Right ventricle myocardium inferior (tissue), 1 donor: ENCODE measurements at regions not wholly inside any gene's neighbourhood (a gene's known extent, or its start where the extent isn't known, plus 50 kb on each side); places are given as distances from the start of the nearest gene placed in this dataset.

Experiments used
- ATAC-seq: fragments of 200-7000 bp; cut with Tn5 transposase; one replicate; pipeline ENCODE4 v1.9.1; 2020; ENCODE audit warnings: mild to moderate bottlenecking, moderate library complexity
- DNase-seq: peaks from one replicate; pipeline ENCODE4 v3.0.0; 2021; ENCODE audit errors: missing footprints
- intact Hi-C: fragments of 100-400 bp; cut with DNase I; formaldehyde crosslinking; loops from one replicate; pipeline ENCODE4 v1.11.0; 2022
- donor health status: DM: no; HTN: yes; CAD: no; lungs with severe emphysema.

DNA sequence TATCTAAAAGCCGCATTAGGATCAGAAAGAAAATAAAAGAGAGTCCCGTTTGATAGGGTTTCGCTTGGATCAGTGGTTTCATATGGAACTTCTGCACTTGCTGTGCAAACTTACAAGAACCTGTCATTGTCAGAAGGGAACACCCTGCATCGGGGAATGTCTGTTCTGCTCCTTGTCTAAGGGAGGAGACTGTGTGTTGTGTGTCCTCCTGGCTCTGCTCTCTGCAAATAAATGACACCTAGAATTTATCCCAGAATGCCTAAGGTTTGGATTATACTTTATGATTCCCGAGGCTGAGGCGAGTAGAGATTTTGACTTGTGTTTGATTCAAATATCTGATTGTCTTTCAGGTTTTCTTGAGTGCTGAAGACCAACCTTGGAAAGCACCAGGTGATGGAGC, 785.1 kb downstream of the GALR1 start:
- ATAC-seq, result no peak
- intact Hi-C loops, result no loop called here
- DNase-seq, result no peak

DNA sequence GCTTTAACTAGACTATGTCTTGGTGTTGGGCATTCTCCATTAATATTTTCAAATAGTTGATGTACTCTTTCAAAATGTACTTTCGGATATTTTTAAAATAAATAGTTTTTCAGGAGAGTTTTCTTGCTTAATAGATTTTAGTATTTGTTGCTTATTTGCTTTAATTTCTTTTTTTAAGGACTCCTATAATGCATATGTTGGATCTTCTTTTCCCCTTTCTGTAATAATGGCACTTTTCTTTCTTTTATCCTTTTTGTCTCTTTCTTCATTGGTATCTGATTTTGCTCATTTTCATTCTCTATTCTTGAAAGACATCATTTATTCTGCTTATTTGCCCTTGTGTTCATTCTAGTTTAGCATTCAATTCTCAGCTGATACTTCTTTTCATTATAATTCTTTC, 791.6 kb downstream of the GALR1 start:
- DNase-seq (no peak), ATAC-seq (no peak)
- intact Hi-C loops, result no loop called here

DNA sequence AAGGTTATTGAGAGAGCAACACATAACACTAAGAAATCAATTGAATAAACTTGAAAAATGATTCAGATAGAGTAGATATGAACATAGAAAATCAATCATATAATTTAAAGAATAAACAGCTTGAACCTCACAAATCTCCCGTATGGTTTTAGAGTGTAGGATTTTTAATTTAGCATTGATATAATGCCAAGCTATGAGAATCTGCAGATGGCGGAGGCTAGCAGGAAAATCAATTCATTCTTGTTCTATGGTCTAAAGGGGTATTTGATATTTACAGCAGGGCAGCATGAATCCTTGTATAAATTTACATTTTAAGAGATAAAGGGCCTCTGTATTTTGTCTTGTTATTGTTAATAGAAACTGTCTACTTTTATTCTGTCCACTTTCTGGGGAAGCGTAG, 797.0 kb downstream of the GALR1 start:
- DNase-seq (no peak), ATAC-seq (no peak)
- intact Hi-C loops, result no loop called here

DNA sequence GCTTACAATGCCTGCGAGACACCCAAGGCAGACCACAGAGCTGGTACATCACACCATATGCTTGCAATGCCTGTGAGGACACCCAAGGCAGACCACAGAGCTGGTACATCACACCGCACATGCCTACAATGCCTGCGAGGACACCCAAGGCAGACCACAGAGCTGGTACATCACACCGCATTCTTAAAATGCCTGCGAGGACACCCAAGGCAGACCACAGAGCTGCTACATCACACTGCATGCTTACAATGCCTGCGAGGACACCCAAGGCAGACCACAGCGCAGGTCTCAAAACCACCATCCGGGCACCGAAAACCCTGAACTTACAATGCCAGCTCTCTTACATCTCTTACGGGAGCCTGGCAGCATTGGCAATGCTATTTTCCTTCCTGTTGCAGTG, 799.6 kb downstream of the GALR1 start:
- intact Hi-C loops, result no loop called here
- DNase-seq (no peak), ATAC-seq (no peak)

DNA sequence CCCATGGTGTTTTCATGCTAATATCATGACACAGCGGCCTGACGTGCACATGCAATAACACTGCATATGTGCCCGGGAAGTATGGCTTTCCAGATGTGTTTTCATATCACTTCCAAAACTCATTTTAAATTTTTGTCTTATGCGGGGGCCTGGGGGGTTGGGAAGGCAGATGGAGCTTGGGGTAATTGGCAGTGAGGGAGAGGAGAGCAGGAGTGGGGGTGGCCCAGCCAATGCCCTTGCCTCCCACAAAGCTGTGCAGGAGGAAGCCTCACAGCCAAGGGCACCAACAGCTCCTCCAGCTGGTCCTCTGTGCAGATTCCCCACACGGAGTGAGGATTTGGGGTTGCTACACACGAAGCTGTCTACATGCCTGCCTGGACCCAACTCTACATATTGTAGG, 805.2 kb downstream of the GALR1 start:
- ATAC-seq (no peak), DNase-seq (no peak)
- intact Hi-C loops, result no loop called here

DNA sequence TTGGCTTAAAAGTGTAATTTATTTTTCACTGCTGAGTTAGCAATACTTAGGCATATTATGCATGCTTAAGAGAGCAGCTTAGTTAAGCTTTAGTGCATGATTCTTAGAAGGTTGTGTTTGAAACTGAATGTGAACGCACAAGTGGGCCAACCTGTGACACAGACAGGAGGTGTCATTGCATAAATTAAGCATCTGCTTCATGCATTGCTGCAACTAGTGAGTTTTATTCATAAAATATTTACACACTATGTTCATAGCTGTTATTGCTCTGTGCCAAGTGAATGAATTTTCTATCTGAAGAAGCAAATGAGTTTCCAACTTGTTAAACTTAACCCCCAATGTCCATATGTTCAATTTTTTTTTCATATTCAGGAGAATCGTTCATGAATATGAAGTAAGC, 806.4 kb downstream of the GALR1 start:
- DNase-seq (no peak), ATAC-seq (no peak)
- intact Hi-C loops, result no loop called here

DNA sequence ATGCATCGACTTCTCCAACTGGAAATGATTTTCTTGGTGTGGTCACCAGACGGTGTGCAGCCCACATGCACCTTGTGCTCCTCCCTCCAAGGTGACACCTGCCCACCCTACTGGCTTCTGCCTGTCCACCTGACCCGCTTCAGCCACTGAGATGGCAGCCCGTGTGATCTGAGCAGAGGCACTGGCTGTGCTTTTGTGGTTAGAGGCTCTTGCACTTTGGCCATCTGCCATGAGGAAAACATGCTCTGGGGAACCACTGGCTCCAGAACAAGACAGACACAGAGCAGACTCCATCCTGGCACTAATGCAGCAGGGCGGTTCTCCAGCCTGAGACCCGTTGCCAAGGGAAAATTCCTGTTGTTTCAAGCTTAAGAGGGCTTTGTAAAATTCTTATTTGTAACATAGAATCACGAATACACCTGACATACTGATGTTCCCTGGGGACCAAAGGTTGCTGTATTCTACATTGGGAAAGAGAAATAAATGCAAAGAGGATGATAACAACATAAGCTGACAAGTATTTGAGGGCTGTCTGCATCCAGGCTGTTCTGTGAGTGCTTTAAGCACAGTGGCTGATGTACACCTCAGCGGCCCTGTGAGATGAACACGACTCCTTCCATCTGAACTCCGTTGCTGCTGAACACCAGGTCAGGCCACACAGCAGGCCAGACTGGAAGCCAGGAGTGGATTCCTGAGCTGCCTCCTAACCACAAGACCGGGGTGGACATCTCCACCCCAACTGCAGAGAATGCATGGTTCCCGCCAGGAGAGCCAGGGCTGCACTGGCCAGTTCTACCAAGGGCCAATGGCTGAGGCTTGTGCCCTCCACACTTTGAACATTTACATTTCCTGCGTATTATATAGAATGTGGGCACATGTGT, 820.4 kb downstream of the GALR1 start:
- intact Hi-C loops, result loop anchor here (10.0 kb wide), 1 partner anchor 915 kb away; no protein-coding TSS in a partner anchor
- no peak for DNase-seq
- peak; percentile 56 for ATAC-seq

DNA sequence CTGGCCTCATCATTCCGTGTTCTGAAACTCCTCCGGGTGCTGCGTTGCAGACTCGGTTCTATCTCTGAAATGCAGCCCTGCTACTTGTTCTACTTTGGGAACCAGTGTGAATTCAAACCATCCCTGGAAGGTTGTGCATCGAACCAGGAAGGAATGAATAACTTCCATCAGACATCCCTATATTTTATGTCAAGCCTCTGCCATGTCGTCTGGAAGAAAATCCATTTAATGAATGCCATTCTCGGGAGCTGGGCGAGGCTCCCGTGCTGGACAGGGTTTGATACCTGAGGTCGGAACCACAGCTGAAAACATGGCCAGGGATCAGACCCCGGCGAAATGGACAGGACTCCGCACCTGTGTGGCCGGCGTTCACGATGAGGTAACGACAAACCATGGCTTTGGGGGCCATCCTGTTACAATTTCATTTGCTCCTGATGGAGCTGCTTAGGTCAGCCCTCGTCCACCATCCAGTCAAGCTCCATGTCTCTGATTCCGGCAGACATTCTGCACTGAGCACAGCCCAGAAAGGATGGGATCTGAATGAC, 821.6 kb downstream of the GALR1 start:
- intact Hi-C loops, result loop anchor here (10.0 kb wide), 1 partner anchor 914 kb away; no protein-coding TSS in a partner anchor
- no peak for ATAC-seq
- DNase-seq, result no peak

DNA sequence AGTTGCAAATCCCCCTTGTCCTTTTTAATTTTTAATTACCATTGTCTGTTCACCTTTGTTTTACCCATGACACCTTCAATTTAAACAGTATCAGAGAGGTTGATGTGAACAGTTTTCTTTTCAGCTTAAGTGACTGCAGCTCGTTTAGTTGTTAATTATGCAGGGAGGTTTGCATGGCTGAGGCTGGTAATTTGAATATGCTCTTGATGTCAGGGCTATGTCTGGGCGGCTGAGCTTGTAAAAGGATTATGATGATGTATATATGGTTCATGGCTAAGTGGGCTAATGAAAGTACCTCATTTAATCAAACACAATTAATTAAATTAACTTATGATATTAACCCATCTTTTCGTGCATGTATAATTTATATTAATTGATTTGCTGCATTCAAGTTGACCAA, 822.1 kb downstream of the GALR1 start:
- intact Hi-C loops, result loop anchor here (10.0 kb wide), 1 partner anchor 913 kb away; no protein-coding TSS in a partner anchor
- no peak for ATAC-seq
- no peak for DNase-seq

DNA sequence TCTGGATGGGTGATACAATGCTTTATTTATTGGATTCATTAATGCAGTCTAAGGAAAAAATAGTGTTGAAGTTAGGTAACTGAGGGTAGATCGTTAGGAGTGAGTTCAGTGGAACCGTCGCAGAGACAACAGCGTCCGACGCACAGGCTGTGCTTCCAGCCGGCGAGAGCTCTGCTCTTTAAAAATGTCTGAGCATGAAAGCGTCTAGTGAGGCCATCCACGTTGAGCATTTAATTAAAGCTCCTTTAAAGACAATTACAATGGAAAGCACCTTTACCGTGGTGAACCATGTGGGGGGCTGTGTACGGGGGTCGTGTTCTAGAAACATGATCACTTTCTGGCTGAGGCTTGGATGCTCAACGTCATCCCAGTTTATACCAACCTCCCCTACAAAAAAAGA, 822.7 kb downstream of the GALR1 start:
- DNase-seq (no peak), ATAC-seq (no peak)
- intact Hi-C loops, result loop anchor here (10.0 kb wide), 1 partner anchor 912 kb away; no protein-coding TSS in a partner anchor

DNA sequence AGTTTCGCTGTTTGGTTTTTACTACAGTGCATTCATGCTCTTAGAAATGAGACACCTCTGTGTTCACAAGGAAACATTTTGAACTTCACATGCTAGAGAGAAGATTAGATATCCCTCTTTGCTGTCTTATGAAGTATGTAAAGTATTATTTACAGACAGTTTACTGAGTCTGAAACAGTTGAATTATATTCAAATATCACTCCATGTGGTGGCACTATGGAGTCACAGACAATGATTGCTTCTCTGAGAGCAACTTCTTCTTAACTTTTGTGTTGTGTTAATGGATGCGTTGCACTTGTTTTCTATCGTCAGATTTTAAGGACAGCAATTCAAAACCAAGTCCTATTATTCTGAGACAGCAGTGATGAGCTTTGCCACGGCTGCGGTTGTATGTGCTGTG, 823.6 kb downstream of the GALR1 start:
- no peak for ATAC-seq
- intact Hi-C loops, result loop anchor here (10.0 kb wide), 1 partner anchor 912 kb away; no protein-coding TSS in a partner anchor
- no peak for DNase-seq

DNA sequence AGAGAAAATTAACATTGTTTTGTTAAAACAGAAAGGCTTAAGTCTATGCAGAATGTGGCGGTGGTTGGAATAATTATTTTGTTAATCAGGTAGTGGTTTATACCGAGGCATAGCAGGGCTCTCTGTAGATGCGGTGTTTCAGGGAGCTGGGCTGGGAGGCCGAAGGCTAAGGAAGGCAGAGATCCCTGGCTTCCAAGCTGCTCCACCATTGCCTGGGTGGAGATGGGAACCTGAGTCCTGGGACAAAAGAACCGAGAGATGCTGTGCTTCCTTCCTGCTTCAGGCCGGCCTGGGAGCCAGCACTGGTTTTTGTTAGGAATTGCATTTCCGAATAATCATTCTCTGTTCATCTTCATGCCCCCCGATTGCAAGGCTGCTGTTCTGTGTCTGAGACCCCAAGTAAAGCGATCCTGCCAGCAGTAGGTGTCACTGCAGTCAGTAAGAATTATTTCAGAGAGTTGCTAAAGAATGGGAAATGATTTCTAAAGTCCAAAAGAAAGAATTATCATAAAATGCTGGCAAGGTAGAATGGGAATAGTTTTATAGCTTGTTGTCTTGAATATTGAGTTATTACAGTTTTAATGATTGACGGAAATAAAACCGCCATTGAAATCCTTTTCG, 824.9 kb downstream of the GALR1 start:
- DNase-seq, result no peak
- intact Hi-C loops, result loop anchor here (10.0 kb wide), 1 partner anchor 910 kb away; no protein-coding TSS in a partner anchor
- ATAC-seq, result no peak

DNA sequence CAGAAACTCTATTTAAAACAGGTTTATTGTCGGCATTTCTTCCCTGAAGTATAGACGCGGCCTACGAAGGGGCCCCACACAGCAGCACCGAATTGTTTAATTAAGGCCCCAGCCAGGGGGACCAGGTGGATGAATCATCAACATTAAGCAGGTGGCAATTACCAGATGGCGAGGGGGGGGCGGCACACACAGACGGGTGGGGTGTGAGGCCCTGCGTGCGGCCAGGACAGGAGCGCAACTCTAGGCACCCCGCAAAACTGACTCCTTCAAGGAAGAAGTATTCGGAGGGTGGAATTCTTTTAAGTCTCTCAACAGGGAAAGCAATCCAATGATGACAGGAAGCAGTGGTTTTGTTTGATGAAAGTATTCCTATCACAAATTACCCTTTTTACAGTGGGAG, 830.4 kb downstream of the GALR1 start:
- DNase-seq (no peak), ATAC-seq (no peak)
- intact Hi-C loops, result no loop called here

DNA sequence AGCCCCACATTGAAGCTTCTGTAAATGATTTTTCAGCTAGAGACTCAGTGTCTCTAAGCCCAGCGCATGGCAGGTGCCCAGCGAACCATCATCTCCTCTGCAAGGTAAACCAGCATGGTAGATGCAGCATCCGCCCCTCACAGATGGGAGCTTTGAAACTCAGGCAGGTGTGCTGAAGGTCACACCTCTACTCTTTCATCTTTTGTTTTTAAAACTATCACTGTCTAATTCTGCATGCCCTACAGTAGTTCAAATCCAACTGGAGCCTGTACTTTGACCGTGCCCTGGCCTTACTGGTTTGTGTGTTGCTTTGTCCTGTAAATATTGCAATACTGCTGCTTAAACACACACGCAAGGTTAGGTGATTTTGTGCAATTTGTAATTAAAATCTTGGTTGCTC, 831.1 kb downstream of the GALR1 start:
- DNase-seq, result no peak
- ATAC-seq, result no peak
- intact Hi-C loops, result no loop called here

DNA sequence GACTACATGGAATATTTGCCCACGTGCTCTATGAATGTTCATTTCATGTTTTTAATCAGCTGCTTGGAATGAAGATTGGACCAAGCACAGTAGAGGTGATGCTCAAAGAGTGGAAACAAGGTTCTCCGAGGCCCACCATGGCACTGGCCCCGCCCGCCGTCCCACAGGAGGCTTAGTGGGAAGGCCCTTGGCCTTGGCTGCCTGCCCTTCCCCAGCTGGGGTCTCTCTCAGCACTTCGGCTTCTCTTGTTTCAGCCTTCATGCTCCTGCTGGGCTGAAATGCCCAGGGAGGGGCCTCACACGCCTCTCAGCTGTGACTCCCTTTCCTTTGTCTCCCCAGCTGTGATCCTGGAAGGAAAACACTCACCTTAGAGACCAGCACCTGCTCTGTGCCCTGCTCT, 833.2 kb downstream of the GALR1 start:
- intact Hi-C loops, result no loop called here
- no peak for ATAC-seq
- no peak for DNase-seq

DNA sequence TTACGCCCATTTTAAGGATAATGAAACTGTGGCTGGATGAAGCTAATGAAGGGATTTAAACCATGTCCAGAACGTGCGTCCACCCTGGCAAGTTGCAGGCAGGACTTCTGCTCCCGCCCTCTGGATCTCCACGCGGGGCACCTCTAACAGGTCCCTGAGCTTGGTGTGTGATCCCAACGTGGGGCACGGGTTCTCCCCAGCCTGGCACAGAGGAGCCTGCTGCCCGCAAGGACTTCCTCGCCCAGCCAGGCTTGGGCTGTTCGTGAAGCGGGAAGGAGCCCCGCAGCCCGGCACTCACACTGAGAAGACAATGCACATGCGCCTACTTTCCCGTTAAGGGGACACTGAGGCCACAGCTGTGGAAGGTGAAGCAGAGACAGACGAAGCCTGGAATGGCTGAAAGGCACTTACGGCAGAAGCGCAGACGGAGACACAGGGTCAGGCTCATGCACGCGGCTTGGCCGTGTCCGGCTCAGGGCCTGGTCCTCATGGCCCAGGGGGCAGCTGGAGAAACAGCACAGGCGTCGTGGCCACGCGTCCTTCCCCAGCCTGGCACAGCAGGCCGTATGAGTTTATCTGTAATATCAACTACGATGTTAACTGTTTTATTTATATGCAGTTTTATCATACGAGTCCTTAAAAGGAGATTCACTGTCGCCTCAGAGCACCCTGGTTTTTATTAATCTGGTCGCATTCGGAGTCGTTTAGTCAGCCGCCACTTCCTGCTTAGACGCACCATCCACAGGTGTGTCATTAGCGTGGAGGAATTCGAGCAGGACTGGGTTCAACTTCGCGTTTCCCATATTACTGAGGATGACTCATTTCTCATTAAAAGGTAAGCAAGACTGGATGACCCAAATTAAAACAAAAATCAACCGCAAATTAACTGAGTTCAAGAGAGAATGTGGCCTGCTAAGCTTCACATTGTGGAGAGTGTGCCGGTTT, 835.9 kb downstream of the GALR1 start:
- DNase-seq (no peak), ATAC-seq (no peak)
- intact Hi-C loops, result no loop called here

DNA sequence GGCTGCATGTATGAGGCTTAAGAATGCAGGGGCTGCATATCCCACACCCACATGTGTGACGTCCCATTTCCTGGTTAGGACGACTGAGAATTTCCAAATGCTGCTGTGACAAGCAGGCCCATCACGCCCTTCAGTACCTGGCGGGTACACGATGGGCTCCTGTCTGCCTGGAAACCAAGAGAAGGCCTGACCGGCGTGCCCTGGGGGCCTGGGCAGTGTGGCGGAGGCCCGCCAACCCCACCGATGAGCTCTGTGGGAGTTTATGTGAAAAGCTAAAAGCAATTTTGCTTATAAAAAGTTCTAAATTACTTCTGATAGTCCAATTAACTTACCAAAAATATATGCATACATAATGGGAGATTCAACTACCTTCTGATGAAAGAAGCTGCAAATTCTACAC, 837.3 kb downstream of the GALR1 start:
- DNase-seq (no peak), ATAC-seq (no peak)
- intact Hi-C loops, result no loop called here

DNA sequence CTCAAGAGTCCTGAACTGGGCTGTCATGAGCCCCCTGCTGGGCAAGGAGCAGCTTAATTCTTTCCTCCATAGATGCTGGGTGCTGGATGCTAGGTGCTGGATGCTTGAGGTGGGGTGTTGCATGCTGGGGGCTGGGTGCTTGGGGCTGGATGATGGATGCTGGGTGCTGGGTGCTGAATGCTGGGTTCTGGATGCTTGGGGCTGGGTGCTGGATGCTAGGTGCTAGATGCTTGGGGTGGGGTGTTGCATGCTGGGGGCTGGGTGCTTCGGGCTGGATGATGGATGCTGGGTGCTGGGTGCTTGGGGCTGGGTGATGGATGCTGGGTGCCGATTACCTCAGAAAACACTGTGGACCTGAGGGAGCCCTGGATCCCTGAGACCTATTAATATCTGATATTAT, 837.7 kb downstream of the GALR1 start:
- intact Hi-C loops, result no loop called here
- no peak for ATAC-seq
- DNase-seq, result no peak

DNA sequence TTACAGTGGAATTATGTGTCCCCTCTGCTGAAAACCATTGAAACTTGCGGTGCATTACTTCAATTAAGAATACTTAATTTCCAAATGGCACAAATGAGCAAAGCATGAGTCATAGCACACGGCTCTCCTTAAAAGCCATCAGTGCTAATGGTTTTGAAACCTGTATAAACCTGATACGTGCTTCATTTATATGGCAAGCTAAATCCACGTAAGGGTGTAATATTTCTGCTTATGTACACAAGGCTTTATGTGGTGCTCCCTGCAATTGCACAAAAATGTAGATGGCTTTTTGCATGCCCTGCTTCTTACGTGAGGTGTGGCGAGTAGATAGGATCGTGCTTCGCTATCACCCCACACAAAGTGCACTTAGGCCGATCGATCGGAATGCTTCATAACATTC, 840.9 kb downstream of the GALR1 start:
- DNase-seq (no peak), ATAC-seq (no peak)
- intact Hi-C loops, result no loop called here
